HG03108 (cell line): ENCODE measurements at regions not wholly inside any gene's neighbourhood (a gene's known extent, or its start where the extent isn't known, plus 50 kb on each side); places are given as distances from the start of the nearest gene placed in this dataset.

Source experiments
- ATAC-seq: cut with Tn5 transposase; IDR thresholded peaks from one replicate; pipeline ENCODE4 v1.9.1; 2021; ENCODE audit warnings: moderate library complexity; ENCODE audit not compliant: unreplicated experiment

DNA sequence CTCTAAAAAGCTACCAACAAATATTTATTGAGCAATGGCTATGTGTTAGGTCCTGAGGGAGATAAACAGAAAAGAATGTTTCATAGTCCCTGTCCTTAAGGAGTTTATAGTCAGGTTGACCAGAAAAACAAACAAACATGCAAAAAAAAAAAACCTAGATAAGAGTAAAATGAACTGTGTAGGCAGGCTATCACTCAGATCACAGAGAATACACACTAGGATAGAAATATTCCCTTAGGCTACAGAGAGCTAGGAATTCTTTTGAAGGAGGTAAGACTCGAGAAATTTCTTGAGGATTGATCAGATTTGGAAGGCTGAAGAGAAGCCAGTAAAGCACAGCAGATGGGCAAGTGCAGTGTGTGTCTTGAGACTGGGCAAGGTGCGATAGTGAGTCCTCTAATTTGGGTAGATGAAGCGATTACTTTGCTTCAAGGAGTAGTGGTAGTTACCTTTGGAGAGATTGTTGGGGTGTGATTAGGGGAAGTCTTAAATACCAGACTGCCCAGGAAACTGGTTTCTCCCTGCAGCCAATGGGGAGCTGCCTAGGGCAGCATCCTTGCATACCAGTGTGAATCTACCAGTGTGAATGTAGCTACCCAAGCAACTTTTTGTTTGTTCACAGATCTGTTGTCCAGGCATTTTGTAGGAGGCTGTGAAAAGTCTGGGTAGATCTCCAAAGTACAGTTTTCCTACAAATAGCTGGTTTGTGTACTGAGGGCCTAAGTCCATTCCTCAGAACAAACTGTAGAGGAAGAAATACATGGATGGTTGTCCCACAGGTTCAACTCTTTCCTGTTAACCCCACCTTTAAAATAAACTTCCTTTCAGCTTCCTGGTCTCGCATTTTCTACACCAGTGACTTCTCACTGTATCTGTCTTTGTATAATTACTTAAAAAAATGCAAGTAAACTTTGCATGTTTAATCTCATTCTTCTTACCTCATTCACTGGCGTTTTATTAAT lies 314.1 kb downstream of the KLF5 start:
- no peak for ATAC-seq

GRCh38 chr13:73370066-73370465 lies 311.3 kb downstream of the KLF5 start:
- no peak for ATAC-seq

- no peak for ATAC-seq
Observed at GRCh38 chr13:73369095-73369494, 310.3 kb downstream of the KLF5 start.

DNA sequence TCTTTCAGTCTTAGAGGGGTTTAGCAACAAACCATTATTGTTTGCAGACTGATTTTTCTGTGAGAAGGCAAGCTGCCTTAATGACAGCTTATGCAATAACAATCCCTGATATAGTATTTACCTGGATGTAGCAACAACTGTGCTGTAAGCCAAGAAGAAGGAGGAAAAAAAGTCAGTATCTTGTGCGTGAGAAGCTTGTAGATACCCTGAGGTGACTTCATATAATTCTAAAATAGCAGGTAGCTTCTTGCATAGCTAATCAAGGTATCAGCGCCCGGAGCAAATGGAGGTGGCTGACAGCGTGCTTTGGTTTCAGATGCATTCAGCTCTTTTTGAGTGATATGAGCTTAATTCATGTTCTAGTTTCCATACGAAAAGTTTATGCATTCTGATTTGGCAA lies 309.8 kb downstream of the KLF5 start:
- ATAC-seq, result no peak

DNA sequence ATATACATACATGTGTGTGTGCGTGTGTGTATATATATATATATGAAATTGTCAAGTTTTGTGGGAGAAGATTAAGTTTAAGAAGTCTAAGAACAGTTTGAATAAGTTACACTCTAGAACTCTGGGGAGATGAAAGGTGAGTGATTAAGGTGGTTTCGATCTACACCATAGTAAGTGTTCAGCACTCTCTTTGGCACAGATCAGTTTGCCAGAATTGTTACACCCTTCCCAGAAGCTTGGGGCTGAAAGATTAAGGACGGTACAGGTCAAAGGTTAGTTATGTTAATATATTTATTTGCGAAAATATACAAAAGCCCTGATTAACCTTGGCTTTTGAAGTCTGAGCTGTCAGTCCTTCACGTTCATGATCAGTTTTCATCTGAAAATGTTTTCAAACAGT lies 309.1 kb downstream of the KLF5 start:
- no peak for ATAC-seq

- no peak for ATAC-seq
Observed at GRCh38 chr13:73366241-73366640, 307.4 kb downstream of the KLF5 start.

DNA sequence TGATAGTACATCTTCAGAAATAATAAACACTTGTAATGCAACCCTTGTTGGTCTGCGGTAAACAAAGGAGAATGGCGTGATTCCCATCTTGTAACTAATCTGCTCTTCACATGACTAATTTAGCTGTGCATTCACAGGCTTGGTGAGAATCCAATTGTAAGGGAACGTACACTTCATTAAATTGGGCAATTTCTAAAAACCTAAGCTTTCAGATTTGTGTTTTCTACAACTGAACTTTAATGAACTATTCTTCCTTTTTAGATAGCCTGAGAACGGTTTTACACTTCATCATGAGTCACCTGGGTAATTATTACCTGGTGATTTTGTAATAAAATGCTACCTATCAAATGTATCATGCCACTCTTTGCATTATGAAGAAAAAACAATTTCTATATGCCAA lies 306.9 kb downstream of the KLF5 start:
- no peak for ATAC-seq

DNA sequence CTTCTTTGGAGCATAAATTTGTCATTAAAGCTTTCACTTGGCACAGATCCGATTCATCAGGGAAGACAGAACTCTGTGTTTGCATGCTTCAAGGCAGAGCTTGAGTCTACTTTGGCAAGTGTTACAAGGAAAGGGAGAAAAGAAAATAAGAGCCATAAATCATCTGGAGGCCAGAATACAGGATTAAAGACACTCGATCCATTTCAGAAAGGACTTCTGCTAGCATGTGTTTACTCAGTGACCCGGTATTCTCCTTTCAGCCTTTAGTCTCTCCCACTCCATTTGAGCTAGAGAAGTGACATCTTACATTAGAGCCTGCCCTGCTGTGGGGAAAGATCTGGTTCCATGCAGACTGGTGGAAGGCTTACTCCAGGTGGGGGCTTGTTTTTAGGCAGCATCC lies 306.4 kb downstream of the KLF5 start:
- no peak for ATAC-seq

DNA sequence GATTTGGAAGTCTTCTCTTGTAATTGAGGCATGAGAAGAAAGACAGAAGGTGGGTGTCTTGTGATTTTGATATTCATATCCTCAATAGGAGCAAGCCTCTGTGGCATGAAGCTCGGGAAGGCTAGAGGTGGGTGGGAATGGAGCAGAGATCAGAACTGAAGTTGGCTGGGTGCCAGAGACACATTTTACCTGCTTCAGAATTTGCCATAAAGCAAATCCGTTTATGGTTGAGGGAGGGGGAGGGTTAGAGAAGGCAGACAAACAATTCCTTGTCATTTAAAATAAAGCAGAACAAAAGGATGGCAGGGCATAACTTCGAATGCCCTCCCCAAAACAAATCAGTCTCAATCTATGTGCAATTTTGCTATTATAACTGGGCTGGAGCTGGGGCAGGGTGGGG lies 305.9 kb downstream of the KLF5 start:
- no peak for ATAC-seq

GRCh38 chr13:73358606-73359095 lies 299.8 kb downstream of the KLF5 start:
- ATAC-seq, result no peak

GRCh38 chr13:73355134-73355533 lies 296.3 kb downstream of the KLF5 start:
- ATAC-seq, result no peak

GRCh38 chr13:73351730-73352129 lies 292.9 kb downstream of the KLF5 start:
- ATAC-seq, result no peak

GRCh38 chr13:73341748-73342147 lies 282.9 kb downstream of the KLF5 start:
- ATAC-seq, result no peak

- ATAC-seq, result no peak
Observed at GRCh38 chr13:73340069-73340468, 281.3 kb downstream of the KLF5 start.

DNA sequence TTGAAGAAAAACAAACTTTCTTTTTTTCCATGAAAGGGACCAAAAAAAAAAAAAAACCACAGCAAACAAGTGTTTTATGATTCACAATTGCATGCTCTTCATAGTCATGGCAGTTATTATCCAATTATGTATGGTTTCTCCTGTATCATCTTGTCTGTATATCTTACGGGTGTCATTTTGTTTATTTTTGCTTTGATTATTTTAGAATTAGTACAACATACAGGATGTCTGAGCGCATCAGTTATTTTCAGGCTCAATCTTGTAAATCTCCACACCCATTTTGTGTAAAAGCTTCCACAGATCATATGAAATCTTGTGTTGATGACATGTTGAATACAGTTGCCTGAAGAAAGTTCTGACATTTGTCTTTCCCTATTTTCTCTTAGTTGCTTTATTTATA lies 280.3 kb downstream of the KLF5 start:
- ATAC-seq, result no peak

GRCh38 chr13:73338389-73338788 lies 279.6 kb downstream of the KLF5 start:
- ATAC-seq, result no peak

DNA sequence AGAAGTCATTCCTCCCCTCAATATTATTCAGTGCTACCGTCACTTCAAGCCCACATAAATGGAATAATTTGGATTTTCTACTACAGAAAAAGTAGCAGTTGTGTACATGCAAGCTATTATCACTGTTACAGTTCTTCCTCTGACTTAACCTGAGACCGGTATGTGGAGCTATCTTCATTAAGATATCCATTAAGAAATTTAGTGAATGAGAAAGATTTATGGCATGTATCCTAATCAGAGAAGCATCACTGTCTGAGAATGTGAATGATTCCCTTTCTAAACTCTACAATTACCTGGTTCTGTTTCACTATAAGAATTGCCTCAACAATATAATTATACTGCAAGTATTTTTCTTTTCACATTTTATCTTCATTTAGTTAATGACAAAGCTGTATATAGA lies 278.7 kb downstream of the KLF5 start:
- ATAC-seq, result no peak

DNA sequence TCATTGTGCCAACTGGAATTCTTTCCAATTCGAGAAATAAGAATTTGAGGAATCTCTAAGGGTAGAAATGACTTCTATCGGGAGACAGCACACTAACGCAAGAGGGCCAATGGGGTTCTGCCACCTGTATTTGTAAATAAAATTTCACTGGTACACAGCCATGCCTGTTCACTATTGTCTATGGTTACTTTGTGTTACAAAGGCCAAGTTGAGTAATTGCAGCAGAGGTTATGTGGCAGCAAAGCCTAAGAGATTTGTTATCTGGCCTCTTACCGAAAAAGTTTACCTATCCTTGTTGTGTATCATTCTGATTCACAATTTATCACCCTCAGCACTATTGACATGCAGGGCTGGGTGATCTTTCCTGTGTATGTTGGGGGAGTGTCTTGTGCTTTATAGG lies 278.0 kb downstream of the KLF5 start:
- ATAC-seq, result no peak

GRCh38 chr13:73335944-73336343 lies 277.1 kb downstream of the KLF5 start:
- no peak for ATAC-seq

DNA sequence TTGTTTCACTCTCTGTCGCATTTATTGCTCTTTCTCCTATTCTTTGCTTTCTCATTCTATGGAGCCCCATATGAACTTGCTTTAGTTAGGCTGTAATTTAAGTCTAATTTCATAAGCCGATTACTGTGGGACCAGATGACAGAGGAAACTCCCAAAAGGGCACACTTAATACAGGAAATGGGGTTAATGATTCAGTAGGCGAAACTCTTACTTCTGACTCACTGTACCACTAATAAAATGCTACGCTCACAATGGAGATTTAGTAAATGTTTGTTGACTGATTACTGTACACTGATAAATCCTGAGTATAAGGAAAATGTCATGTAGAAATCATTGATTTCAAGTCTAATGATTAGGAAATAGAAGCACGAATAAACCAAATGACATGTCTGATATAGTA lies 276.4 kb downstream of the KLF5 start:
- peak; percentile 99 for ATAC-seq

- no peak for ATAC-seq
Observed at GRCh38 chr13:73334445-73334844, 275.6 kb downstream of the KLF5 start.

GRCh38 chr13:73331556-73331955 lies 272.8 kb downstream of the KLF5 start:
- no peak for ATAC-seq

DNA sequence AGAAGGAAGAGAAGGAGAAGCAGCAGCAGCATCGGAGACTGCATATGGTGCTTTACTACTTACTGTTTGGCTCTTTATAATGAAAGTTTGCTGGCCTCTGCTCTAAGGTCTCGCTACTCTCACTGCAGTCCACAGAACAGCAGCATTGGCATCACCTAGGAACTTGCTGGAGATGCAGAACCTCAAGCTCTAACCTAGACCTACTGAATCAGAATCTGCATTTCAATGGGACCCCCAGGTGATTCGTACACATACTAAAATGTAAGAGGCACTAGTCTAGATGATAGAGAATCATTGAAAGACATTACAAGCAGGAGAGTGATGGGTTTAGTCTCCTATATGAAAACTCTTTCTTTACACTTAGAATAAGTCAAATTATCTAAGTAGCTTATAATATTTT lies 270.6 kb downstream of the KLF5 start:
- ATAC-seq, result no peak
